ENCODE measurements at regions not wholly inside any gene's neighbourhood (a gene's known extent, or its start where the extent isn't known, plus 50 kb on each side); places are given as distances from the start of the nearest gene placed in this dataset.

- Histone ChIP-seq H3K4me1 (ENCODE audit: insufficient read depth, low read length, poor library complexity, severe bottlenecking) (peaks cover 2% of the 10 kb centered on the region), H3K36me3 (ENCODE audit: insufficient read depth, low read length, poor library complexity, severe bottlenecking) (no peaks in the 10 kb centered on the region), H3K9me3 (ENCODE audit: low read depth, low read length, poor library complexity, severe bottlenecking) (peaks cover 3% of the 10 kb centered on the region), H3K27me3 (replicated peaks; ENCODE audit: insufficient read depth, low read depth, low read length, poor library complexity) (no peaks in the 10 kb centered on the region), H3K27ac (ENCODE audit: low read depth, low read length, poor library complexity, severe bottlenecking) (no peak overlapping the region), H3K4me3 (ENCODE audit: low read depth, low read length, poor library complexity, severe bottlenecking) (no peak overlapping the region)
- POLR2A ChIA-PET (ENCODE audit: low non-redundant PET) = no interaction called here
- intact Hi-C loops (cut with micrococcal nuclease; ENCODE audit: unreplicated experiment) = no loop called here
- TF ChIP-seq EZH2 (IDR thresholded peaks at IDR 0.05; ENCODE audit: borderline replicate concordance, low read depth, low read length, poor library complexity, severe bottlenecking) = no peak
- no peak for TF ChIP-seq CTCF (conservative IDR thresholded peaks at IDR 0.05; ENCODE audit: low read depth, low read length)
- CTCF ChIA-PET = no interaction called here
- no TSS peak for BruUV-seq (replicated peaks)
- DNase-seq (ENCODE audit: low spot score) = no peak
Measured at GRCh38 chr11:69400140-69400539, 81.3 kb upstream of the LINC01488 start.

- H3K27me3 ChIP-seq (replicated peaks; ENCODE audit: insufficient read depth, low read depth, low read length, poor library complexity) = no peaks in the 10 kb centered on the region
- no peak for DNase-seq (ENCODE audit: low spot score)
- H3K4me1 ChIP-seq (ENCODE audit: insufficient read depth, low read length, poor library complexity, severe bottlenecking) = no peaks in the 10 kb centered on the region
- peaks cover 3% of the 10 kb centered on the region for H3K9me3 ChIP-seq (ENCODE audit: low read depth, low read length, poor library complexity, severe bottlenecking)
- BruUV-seq (replicated peaks) = no TSS peak
- intact Hi-C loops (cut with micrococcal nuclease; ENCODE audit: unreplicated experiment) = no loop called here
- H3K4me3 ChIP-seq (ENCODE audit: low read depth, low read length, poor library complexity, severe bottlenecking) = no peak overlapping the region
- no peak overlapping the region for H3K27ac ChIP-seq (ENCODE audit: low read depth, low read length, poor library complexity, severe bottlenecking)
- TF ChIP-seq CTCF (conservative IDR thresholded peaks at IDR 0.05; ENCODE audit: low read depth, low read length) = no peak
- no peak for TF ChIP-seq EZH2 (IDR thresholded peaks at IDR 0.05; ENCODE audit: borderline replicate concordance, low read depth, low read length, poor library complexity, severe bottlenecking)
- no peaks in the 10 kb centered on the region for H3K36me3 ChIP-seq (ENCODE audit: insufficient read depth, low read length, poor library complexity, severe bottlenecking)
- CTCF ChIA-PET = no interaction called here
- POLR2A ChIA-PET (ENCODE audit: low non-redundant PET) = interaction anchor here (0.5 kb wide), 1 partner anchor 35 kb away, joined by 7 read pairs; no protein-coding TSS in a partner anchor
Measured at GRCh38 chr11:69400771-69401590, 80.5 kb upstream of the LINC01488 start.

- intact Hi-C loops (cut with micrococcal nuclease; ENCODE audit: unreplicated experiment) = no loop called here
- TF ChIP-seq CTCF (conservative IDR thresholded peaks at IDR 0.05; ENCODE audit: low read depth, low read length) (no peak), EZH2 (IDR thresholded peaks at IDR 0.05; ENCODE audit: borderline replicate concordance, low read depth, low read length, poor library complexity, severe bottlenecking) (no peak)
- no peaks in the 10 kb centered on the region for H3K4me1 ChIP-seq (ENCODE audit: insufficient read depth, low read length, poor library complexity, severe bottlenecking)
- no TSS peak for BruUV-seq (replicated peaks)
- H3K4me3 ChIP-seq (ENCODE audit: low read depth, low read length, poor library complexity, severe bottlenecking) = no peak overlapping the region
- POLR2A ChIA-PET (ENCODE audit: low non-redundant PET) = interaction anchor here (0.5 kb wide), 1 partner anchor 36 kb away, joined by 7 read pairs; no protein-coding TSS in a partner anchor
- peaks cover 3% of the 10 kb centered on the region for H3K9me3 ChIP-seq (ENCODE audit: low read depth, low read length, poor library complexity, severe bottlenecking)
- H3K36me3 ChIP-seq (ENCODE audit: insufficient read depth, low read length, poor library complexity, severe bottlenecking) = no peaks in the 10 kb centered on the region
- no peak overlapping the region for H3K27ac ChIP-seq (ENCODE audit: low read depth, low read length, poor library complexity, severe bottlenecking)
- H3K27me3 ChIP-seq (replicated peaks; ENCODE audit: insufficient read depth, low read depth, low read length, poor library complexity) = no peaks in the 10 kb centered on the region
- no peak for DNase-seq (ENCODE audit: low spot score)
- CTCF ChIA-PET = no interaction called here
Measured at GRCh38 chr11:69401715-69402114, 79.7 kb upstream of the LINC01488 start.
